ENCODE measurements at regions not wholly inside any gene's neighbourhood (a gene's known extent, or its start where the extent isn't known, plus 50 kb on each side); places are given as distances from the start of the nearest gene placed in this dataset.

DNA sequence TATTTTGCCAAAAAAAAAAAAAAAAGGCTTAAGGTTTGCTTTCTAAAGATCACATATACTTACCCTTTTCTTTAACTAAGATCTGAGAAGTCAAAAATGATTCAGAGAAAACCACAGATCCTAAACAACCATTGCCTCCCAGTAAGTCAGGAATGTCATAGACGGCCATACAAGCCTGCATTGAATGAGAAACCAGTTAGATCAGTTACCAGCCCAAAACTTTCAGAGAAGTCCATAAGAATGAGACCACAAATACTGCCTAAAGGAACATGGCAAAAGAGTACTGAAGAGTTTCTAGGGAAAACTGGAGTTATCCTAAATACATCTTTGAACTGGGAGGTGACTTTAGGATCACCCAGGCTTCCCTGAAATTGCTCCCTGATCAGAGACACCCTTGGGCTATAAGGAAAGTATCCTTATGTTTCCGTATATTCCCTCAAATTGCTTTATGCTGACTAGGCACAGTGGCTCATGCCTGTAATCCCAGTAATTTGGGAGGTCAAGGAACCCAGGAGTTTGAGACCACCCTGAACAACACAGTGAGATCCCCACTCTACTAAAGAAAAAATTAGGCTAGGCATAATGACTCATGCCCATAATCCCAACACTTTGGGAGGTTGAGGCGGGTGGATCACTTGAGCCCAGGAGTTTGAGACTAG, 79.4 kb upstream of the SLC4A11 start:
- H3K27ac ChIP-seq, result no peak overlapping the region
- H3K27me3 ChIP-seq, result no peaks in the 10 kb centered on the region
- no peak for DNase-seq (ENCODE audit: low spot score in 2 of 2)
- intact Hi-C loops (cut with DNase I; ENCODE audit: low total_unique reads), result no loop called here
- no peaks in the 10 kb centered on the region for H3K9me3 ChIP-seq
- TF ChIP-seq POLR2A (IDR thresholded peaks at IDR 0.05) (no peak), CTCF (IDR thresholded peaks at IDR 0.05) (no peak), POLR2AphosphoS5 (IDR thresholded peaks at IDR 0.05) (no peak)
- H3K36me3 ChIP-seq, result no peaks in the 10 kb centered on the region
- peaks cover 0 to 20% of the 10 kb centered on the region in 2 donors for H3K4me1 ChIP-seq
- no peak overlapping the region for H3K4me3 ChIP-seq

- no peaks in the 10 kb centered on the region for H3K27me3 ChIP-seq
- H3K36me3 ChIP-seq, result no peaks in the 10 kb centered on the region
- no peak for DNase-seq (ENCODE audit: low spot score in 2 of 2)
- peak overlapping the region in 1 of 2 donors; percentile 30 for H3K27ac ChIP-seq
- intact Hi-C loops (cut with DNase I; ENCODE audit: low total_unique reads), result no loop called here
- no peaks in the 10 kb centered on the region for H3K9me3 ChIP-seq
- H3K4me3 ChIP-seq, result no peak overlapping the region
- TF ChIP-seq POLR2AphosphoS5 (IDR thresholded peaks at IDR 0.05) (no peak), CTCF (IDR thresholded peaks at IDR 0.05) (no peak), POLR2A (IDR thresholded peaks at IDR 0.05) (no peak)
- H3K4me1 ChIP-seq, result peaks cover 0 to 21% of the 10 kb centered on the region in 2 donors
Observed at GRCh38 chr20:3316136-3316535, 77.1 kb upstream of the SLC4A11 start.

DNA sequence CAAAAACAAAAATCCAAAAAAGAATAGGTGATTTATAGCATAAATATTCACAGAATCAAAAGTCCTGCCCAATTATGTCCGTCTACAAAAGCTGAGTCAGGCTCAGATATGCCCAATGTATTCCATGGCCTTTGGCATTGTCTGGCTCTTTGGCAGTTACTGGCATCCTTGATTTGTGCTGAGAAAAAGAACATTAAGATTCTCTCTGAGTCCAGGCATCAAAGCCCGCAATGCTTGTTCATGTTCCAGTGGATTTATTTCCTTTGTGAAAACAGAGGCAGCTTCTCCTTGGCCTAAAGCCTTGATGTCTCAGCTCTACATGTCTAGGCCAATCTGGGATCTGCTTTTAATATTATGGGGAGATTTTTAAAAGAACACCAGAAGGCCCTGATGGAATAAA, 76.1 kb upstream of the SLC4A11 start:
- intact Hi-C loops (cut with DNase I; ENCODE audit: low total_unique reads), result no loop called here
- no peaks in the 10 kb centered on the region for H3K36me3 ChIP-seq
- no peaks in the 10 kb centered on the region for H3K9me3 ChIP-seq
- peak in 1 of 2 donors; percentile 63 for DNase-seq (ENCODE audit: low spot score in 2 of 2)
- TF ChIP-seq POLR2AphosphoS5 (IDR thresholded peaks at IDR 0.05) (no peak), CTCF (IDR thresholded peaks at IDR 0.05) (no peak), POLR2A (IDR thresholded peaks at IDR 0.05) (no peak)
- peak overlapping the region; percentile 45 to 68 for H3K27ac ChIP-seq
- H3K4me1 ChIP-seq, result peaks cover 0 to 21% of the 10 kb centered on the region in 2 donors
- H3K4me3 ChIP-seq, result no peak overlapping the region
- H3K27me3 ChIP-seq, result no peaks in the 10 kb centered on the region

GRCh38 chr20:3314391-3314790, 75.4 kb upstream of the SLC4A11 start:
- intact Hi-C loops (cut with DNase I; ENCODE audit: low total_unique reads), result no loop called here
- TF ChIP-seq CTCF (IDR thresholded peaks at IDR 0.05) (no peak), POLR2A (IDR thresholded peaks at IDR 0.05) (no peak), POLR2AphosphoS5 (IDR thresholded peaks at IDR 0.05) (no peak)
- no peak for DNase-seq (ENCODE audit: low spot score in 2 of 2)
- Histone ChIP-seq H3K36me3 (no peaks in the 10 kb centered on the region), H3K9me3 (no peaks in the 10 kb centered on the region), H3K4me3 (no peak overlapping the region), H3K4me1 (peaks cover 0 to 21% of the 10 kb centered on the region in 2 donors), H3K27ac (peak overlapping the region; percentile 45 to 68), H3K27me3 (no peaks in the 10 kb centered on the region)

- no peak for TF ChIP-seq POLR2A (IDR thresholded peaks at IDR 0.05)
- TF ChIP-seq POLR2AphosphoS5 (IDR thresholded peaks at IDR 0.05), result no peak
- TF ChIP-seq CTCF (IDR thresholded peaks at IDR 0.05), result no peak
- Histone ChIP-seq H3K27me3 (no peaks in the 10 kb centered on the region), H3K36me3 (no peaks in the 10 kb centered on the region), H3K4me3 (no peak overlapping the region), H3K27ac (peak overlapping the region; percentile 45 to 68), H3K9me3 (no peaks in the 10 kb centered on the region), H3K4me1 (peaks cover 0 to 21% of the 10 kb centered on the region in 2 donors)
- intact Hi-C loops (cut with DNase I; ENCODE audit: low total_unique reads), result no loop called here
- no peak for DNase-seq (ENCODE audit: low spot score in 2 of 2)
Observed at GRCh38 chr20:3313683-3314065, 74.7 kb upstream of the SLC4A11 start.

Data from breast epithelium (tissue), 4 donors.